ENCODE measurements at regions not wholly inside any gene's neighbourhood (a gene's known extent, or its start where the extent isn't known, plus 50 kb on each side); places are given as distances from the start of the nearest gene placed in this dataset.
"Not testable (repeated sequence)": the region's sequence is repeated elsewhere in the genome, so short reads cannot be mapped to it uniquely, and the experiment has no call there.

GRCh38 chr14:53252141-53252540 lies 99.0 kb upstream of the DDHD1 start:
- DNase-seq: no peak

- no peak for DNase-seq
Measured at GRCh38 chr14:53249059-53249458, 95.9 kb upstream of the DDHD1 start.

- DNase-seq: no peak
Measured at GRCh38 chr14:53247596-53248370, 94.7 kb upstream of the DDHD1 start.

- not testable (repeated sequence) for DNase-seq
Measured at GRCh38 chr14:53242898-53243297, 89.8 kb upstream of the DDHD1 start.

DNA sequence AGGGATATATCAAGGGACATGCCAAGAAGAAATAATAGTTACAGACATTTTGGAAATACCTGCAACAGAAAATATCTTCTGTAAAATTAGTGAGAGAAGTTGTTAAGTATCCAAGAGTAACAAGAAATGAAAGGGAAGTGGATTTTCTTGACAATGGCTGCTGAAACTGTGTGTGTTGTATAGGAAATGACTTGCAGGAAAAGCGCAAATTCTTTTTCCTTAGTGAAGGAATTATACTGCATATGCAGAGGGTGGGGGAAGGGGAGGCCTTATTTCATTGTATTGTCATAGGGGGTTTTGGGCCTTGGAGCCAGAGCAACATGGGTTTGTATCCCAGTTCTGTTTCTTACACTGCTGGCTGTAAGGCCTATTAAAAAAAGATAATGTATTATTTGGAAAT lies 84.4 kb upstream of the DDHD1 start:
- DNase-seq: no peak

DNA sequence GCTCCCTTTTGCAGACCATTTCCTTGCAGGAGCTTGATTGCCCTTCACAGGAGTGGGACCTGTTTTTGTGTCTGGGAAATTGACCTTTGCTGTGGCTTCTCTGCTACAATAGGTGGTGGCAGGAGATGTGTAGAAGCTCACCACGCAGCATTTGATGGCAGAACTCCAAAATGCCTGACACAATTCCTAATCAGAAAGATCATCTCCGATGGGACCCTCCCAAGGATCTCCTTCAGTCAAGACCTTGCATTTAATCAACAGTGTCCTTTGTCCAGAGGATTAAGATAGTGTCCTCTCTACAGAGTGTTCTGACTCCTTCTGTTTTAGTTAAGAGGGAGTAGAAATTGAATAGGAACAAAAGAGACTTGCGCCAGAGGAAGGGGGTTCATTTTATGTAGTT lies 83.6 kb upstream of the DDHD1 start:
- DNase-seq: no peak

GRCh38 chr14:53231171-53231570 lies 78.0 kb upstream of the DDHD1 start:
- DNase-seq: no peak

DNA sequence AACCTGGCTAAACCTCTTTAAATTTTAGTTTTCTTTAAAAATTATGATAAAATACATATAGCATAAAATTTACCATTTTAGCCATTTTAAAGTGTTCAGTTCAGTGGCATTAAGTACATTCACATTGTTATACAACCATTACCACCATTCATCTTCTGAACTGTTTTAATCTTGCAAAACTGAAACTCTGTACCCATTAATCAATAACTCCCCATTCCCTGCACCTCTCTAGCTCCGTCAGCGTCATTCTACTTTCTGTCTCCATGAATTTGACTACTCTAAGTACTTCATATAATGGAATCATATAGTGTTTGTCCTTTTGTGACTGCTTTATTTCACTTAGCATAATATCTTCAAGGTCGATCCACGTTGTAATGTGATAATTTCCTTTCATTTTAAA lies 75.8 kb upstream of the DDHD1 start:
- DNase-seq: no peak

DNA sequence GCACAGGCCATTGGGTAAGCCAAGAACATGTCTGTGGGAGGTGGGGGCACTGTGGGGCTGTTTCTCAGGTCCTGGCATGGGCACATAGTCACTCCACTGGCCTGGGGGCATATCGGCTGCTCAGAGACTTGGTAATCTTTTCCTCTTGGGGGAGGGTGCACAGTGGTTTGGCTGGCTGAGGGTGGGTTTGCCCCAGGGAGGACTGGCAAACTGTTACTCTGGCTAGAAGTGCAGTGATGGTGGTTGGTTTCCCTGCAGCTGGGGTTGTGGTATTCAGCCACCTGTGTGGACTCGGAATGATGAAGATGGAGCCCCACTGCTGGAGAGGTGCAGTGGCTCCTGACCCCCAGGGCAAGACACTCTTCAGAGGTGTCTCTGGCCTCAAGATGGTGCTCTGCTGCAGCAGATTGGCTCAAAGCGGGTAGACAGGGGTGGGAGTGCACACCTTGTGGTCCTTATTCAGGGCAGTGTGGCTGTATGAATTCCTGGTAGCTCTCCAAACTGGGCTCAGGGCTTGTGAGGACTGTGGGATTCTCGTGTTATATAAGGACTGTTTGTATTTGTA lies 74.1 kb upstream of the DDHD1 start:
- DNase-seq: no peak

GRCh38 chr14:53226553-53226952 lies 73.4 kb upstream of the DDHD1 start:
- DNase-seq: no peak

DNA sequence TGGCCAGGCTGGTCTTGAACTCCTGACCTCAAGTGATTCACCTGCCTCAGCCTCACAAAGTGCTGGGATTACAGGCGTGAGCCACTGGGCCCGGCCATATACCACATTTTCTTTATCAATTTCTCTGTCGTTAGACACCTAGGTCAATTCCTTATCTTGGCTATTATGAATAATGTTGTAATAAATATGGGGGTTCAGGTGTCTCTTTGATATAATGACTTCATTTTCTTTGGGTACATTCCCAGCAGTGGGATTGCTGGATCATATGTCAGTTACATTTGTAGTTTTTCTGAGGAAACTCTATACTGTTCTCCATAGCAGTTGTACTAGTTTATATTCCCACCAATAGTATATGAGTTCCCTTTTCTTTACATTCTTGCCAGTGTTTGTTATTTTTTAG lies 67.8 kb upstream of the DDHD1 start:
- DNase-seq: no peak

GRCh38 chr14:53218161-53218560 lies 65.0 kb upstream of the DDHD1 start:
- DNase-seq: no peak

DNA sequence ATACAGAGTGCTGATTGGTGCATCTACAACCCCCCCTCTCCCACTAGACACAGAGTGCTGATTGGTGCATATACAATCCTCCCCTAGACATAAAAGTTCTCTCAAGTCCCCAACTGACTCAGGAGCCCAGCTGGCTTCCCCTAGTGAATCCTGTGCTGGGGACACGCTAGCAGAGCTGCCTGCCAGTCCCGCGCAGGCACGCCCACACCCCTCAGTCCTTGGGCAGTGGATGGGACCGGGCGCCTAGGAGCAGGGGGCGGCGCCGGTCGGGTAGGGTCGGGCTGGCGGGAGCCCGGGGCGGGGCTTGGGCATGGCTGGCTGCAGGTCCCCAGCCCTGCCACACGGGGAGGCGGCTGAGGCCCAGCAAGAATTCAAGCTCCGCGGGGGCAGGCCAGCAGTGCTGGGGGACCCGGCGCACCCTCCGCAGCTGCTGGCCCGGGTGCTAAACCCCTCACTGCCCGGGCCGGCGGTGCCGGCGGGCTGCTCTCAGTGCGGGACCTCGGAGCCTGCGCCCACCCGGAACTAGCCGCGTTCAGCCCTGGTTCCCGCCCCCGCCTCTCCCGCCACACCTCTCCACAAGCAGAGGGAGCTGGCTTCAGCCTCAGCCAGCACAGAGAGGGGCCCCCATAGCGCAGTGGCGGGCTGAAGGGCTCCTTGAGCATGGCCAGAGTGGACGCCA lies 64.3 kb upstream of the DDHD1 start:
- peak; percentile 70 for DNase-seq

- DNase-seq: not testable (repeated sequence)
Measured at GRCh38 chr14:53216955-53217315, 63.8 kb upstream of the DDHD1 start.

DNA sequence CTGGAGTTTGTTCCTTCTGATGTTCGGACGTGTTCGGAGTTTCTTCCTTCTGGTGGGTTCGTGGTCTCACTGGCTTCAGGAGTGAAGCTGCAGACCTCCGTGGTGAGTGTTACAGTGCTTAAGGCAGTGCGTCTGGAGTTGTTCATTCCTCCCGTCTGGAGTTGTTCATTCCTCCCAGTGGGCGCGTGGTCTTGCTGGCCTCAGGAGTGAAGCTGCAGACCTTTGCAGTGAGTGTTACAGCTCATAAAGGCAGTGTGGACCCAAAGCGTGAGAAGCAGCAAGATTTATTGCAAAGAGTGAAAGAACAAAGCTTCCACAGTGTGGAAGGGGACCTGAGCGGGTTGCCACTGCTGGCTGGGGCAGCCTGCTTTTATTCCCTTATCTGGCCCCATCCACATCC lies 63.4 kb upstream of the DDHD1 start:
- not testable (repeated sequence) for DNase-seq

DNA sequence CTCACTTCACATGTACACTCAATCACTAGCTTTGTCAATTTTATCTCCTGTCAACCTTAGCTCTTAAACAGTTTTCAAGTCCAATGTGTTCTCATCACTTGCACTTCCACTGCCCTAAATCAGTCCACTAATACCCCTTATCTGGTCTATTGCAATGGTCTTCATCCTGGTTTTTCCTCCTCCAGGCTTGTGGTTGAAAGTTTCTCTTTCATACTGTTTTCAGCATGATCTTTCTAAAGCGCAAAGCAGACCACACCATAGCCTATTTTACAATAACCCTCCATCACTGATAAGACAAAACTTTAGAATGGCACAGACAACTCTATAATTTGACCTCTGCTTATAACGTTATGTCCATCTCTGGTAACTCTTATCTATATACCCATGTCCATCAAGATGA lies 62.0 kb upstream of the DDHD1 start:
- no peak for DNase-seq

GRCh38 chr14:53214384-53214783 lies 61.3 kb upstream of the DDHD1 start:
- no peak for DNase-seq

DNA sequence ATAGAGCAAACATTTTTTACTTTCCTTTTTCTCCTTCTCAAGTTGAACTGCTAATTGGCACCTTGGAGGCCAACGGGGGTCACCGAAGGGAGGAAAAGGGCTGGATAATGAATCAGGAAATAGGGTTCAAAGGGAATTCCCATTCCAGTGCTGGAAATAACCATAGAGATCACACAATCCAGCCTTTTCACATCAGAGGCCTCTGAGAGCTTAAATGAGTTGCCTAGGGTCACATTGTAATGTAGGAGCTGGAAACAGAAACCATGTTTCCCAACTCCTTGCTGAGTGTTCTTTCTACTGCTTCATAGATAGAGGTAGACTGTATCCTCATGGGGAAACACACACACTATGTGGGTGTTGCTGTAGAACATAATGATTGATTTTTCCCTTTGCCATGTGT lies 60.6 kb upstream of the DDHD1 start:
- DNase-seq: no peak

- DNase-seq: no peak
Measured at GRCh38 chr14:53209370-53209769, 56.2 kb upstream of the DDHD1 start.

Measured in DMS79 (cell line).